ENCODE measurements at regions not wholly inside any gene's neighbourhood (a gene's known extent, or its start where the extent isn't known, plus 50 kb on each side); places are given as distances from the start of the nearest gene placed in this dataset.

GRCh38 chr20:39106791-39107190 lies 144.6 kb downstream of the DHX35 start:
- DNase-seq (ENCODE audit: low spot score) = no peak
- TF ChIP-seq CTCF (IDR thresholded peaks at IDR 0.05; ENCODE audit: borderline replicate concordance, control extremely low read depth, extremely low read depth, insufficient read depth, missing control alignments) = no peak
- in situ Hi-C loops (cut with MboI; ENCODE audit: low sequenced_read_pairs, unreplicated experiment) = no loop called here

GRCh38 chr20:39105551-39105950 lies 143.4 kb downstream of the DHX35 start:
- DNase-seq (ENCODE audit: low spot score) = no peak
- in situ Hi-C loops (cut with MboI; ENCODE audit: low sequenced_read_pairs, unreplicated experiment) = no loop called here
- no peak for TF ChIP-seq CTCF (IDR thresholded peaks at IDR 0.05; ENCODE audit: borderline replicate concordance, control extremely low read depth, extremely low read depth, insufficient read depth, missing control alignments)

GRCh38 chr20:39103732-39104131 lies 141.6 kb downstream of the DHX35 start:
- no peak for TF ChIP-seq CTCF (IDR thresholded peaks at IDR 0.05; ENCODE audit: borderline replicate concordance, control extremely low read depth, extremely low read depth, insufficient read depth, missing control alignments)
- in situ Hi-C loops (cut with MboI; ENCODE audit: low sequenced_read_pairs, unreplicated experiment) = no loop called here
- DNase-seq (ENCODE audit: low spot score) = no peak

- DNase-seq (ENCODE audit: low spot score) = no peak
- in situ Hi-C loops (cut with MboI; ENCODE audit: low sequenced_read_pairs, unreplicated experiment) = no loop called here
- TF ChIP-seq CTCF (IDR thresholded peaks at IDR 0.05; ENCODE audit: borderline replicate concordance, control extremely low read depth, extremely low read depth, insufficient read depth, missing control alignments) = no peak
These were observed 141.2 kb downstream of the DHX35 start for GRCh38 chr20:39103305-39103704.

GRCh38 chr20:39101895-39102294 lies 139.8 kb downstream of the DHX35 start:
- TF ChIP-seq CTCF (IDR thresholded peaks at IDR 0.05; ENCODE audit: borderline replicate concordance, control extremely low read depth, extremely low read depth, insufficient read depth, missing control alignments) = no peak
- in situ Hi-C loops (cut with MboI; ENCODE audit: low sequenced_read_pairs, unreplicated experiment) = no loop called here
- no peak for DNase-seq (ENCODE audit: low spot score)

GRCh38 chr20:39100691-39101090 lies 138.5 kb downstream of the DHX35 start:
- DNase-seq (ENCODE audit: low spot score) = no peak
- TF ChIP-seq CTCF (IDR thresholded peaks at IDR 0.05; ENCODE audit: borderline replicate concordance, control extremely low read depth, extremely low read depth, insufficient read depth, missing control alignments) = no peak
- in situ Hi-C loops (cut with MboI; ENCODE audit: low sequenced_read_pairs, unreplicated experiment) = no loop called here

- TF ChIP-seq CTCF (IDR thresholded peaks at IDR 0.05; ENCODE audit: borderline replicate concordance, control extremely low read depth, extremely low read depth, insufficient read depth, missing control alignments) = no peak
- in situ Hi-C loops (cut with MboI; ENCODE audit: low sequenced_read_pairs, unreplicated experiment) = no loop called here
- no peak for DNase-seq (ENCODE audit: low spot score)
These were observed 135.7 kb downstream of the DHX35 start for GRCh38 chr20:39097889-39098288.
